GM23248 (cell line): ENCODE measurements at regions not wholly inside any gene's neighbourhood (a gene's known extent, or its start where the extent isn't known, plus 50 kb on each side); places are given as distances from the start of the nearest gene placed in this dataset.

Experiments
- DNase-seq: peaks from one replicate; pipeline ENCODE4 v3.0.0-alpha.2; 2015
- H2AFZ ChIP-seq: fragments of 200-600 bp; sonication (generic); 2 replicates; pipeline ENCODE4 v1.6.1; 2016; ENCODE audit warnings: antibody characterized with exemption
- H3F3A ChIP-seq: fragments of 200-600 bp; sonication (generic); 2 replicates; pipeline ENCODE4 v1.6.1; 2016; ENCODE audit warnings: mild to moderate bottlenecking, antibody characterized with exemption, mixed run types; ENCODE audit not compliant: insufficient read depth
- H3K27ac ChIP-seq: fragments of 200-600 bp; sonication (generic); 2 replicates; pipeline ENCODE4 v1.5.1; 2016; ENCODE audit warnings: mild to moderate bottlenecking
- H3K27me3 ChIP-seq: fragments of 200-600 bp; sonication (generic); replicated peaks from 2 replicates; pipeline ENCODE4 v1.6.1; 2016; ENCODE audit warnings: mild to moderate bottlenecking; ENCODE audit not compliant: insufficient read depth
- H3K36me3 ChIP-seq: fragments of 200-600 bp; sonication (generic); 2 replicates; pipeline ENCODE4 v1.6.1; 2016; ENCODE audit warnings: low read depth, mild to moderate bottlenecking
- H3K4me1 ChIP-seq: fragments of 200-600 bp; sonication (generic); 2 replicates; pipeline ENCODE4 v1.6.1; 2016; ENCODE audit warnings: mild to moderate bottlenecking; ENCODE audit not compliant: insufficient read depth
- H3K4me2 ChIP-seq: fragments of 200-600 bp; sonication (generic); one replicate; pipeline ENCODE4 v1.6.1; 2016; ENCODE audit warnings: mild to moderate bottlenecking; ENCODE audit not compliant: unreplicated experiment
- H3K4me3 ChIP-seq: fragments of 200-600 bp; sonication (generic); 2 replicates; pipeline ENCODE4 v1.5.1; 2016; ENCODE audit warnings: mild to moderate bottlenecking
- H3K79me2 ChIP-seq: fragments of 200-600 bp; sonication (generic); 2 replicates; pipeline ENCODE4 v1.6.1; 2016; ENCODE audit warnings: mild to moderate bottlenecking; ENCODE audit not compliant: insufficient read depth
- H3K9ac ChIP-seq: fragments of 200-600 bp; sonication (generic); 2 replicates; pipeline ENCODE4 v1.6.1; 2016; ENCODE audit warnings: mild to moderate bottlenecking
- H3K9me2 ChIP-seq: fragments of 200-600 bp; sonication (generic); 2 replicates; pipeline ENCODE4 v1.6.1; 2016; ENCODE audit warnings: mixed run types, mild to moderate bottlenecking, moderate library complexity; ENCODE audit not compliant: insufficient read depth
- H3K9me3 ChIP-seq: fragments of 200-600 bp; sonication (generic); one replicate; pipeline ENCODE4 v1.6.1; 2017; ENCODE audit warnings: low read depth
- H4K20me1 ChIP-seq: fragments of 200-600 bp; sonication (generic); 2 replicates; pipeline ENCODE4 v1.6.0; 2016; ENCODE audit not compliant: insufficient read depth
- EZH2 ChIP-seq: fragments of 200-600 bp; sonication (generic); IDR thresholded peaks from 2 replicates; pipeline ENCODE4 v1.6.1; 2018; ENCODE audit warnings: antibody characterized with exemption, mild to moderate bottlenecking; ENCODE audit not compliant: insufficient read depth, poor library complexity, severe bottlenecking
- EZH2phosphoT487 ChIP-seq: fragments of 200-600 bp; sonication (generic); IDR thresholded peaks from 2 replicates; pipeline ENCODE4 v1.6.1; 2018; ENCODE audit warnings: antibody characterized with exemption, moderate library complexity, mild to moderate bottlenecking, low read depth; ENCODE audit not compliant: insufficient read depth
- WGBS, 2 experiments: methylation state at CpG; one replicate each; pipeline ENCODE4 v1.1.6; 2015 to 2017; ENCODE audit warnings: low lambda C conversion rate in 2 of 2, low coverage in 1 of 2; ENCODE audit errors: missing lambda C conversion rate in 2 of 2; 5-methylcytosine and 5-hydroxymethylcytosine counted together
- in situ Hi-C: fragments of 300-500 bp; cut with MboI; formaldehyde crosslinking; loops from 2 replicates; pipeline ENCODE4 v1.15.0; 2020

GRCh38 chr20:16898433-16898832 lies 150.3 kb downstream of the OTOR start:
- DNase-seq: peak; percentile 22
- Histone ChIP-seq H3K36me3 (no peaks in the 10 kb centered on the region), H3K9me3 (no peaks in the 10 kb centered on the region), H3K4me3 (no peak overlapping the region), H4K20me1 (no peaks in the 10 kb centered on the region), H3K4me1 (peaks cover 10% of the 10 kb centered on the region; the same call in 1 of the 2 replicates), H3K79me2 (no peaks in the 10 kb centered on the region), H2AFZ (peak overlapping the region; percentile 38), H3K9ac (no peak overlapping the region), H3F3A (no peaks in the 10 kb centered on the region), H3K9me2 (no peaks in the 10 kb centered on the region), H3K4me2 (peak overlapping the region; percentile 31), H3K27ac (no peak overlapping the region), H3K27me3 (no peaks in the 10 kb centered on the region)
- WGBS, 2 experiments: 28 to 30% methylated on average over 4 of the region's 4 CpGs
- in situ Hi-C loops: no loop called here
- TF ChIP-seq EZH2phosphoT487 (no peak), EZH2 (no peak)

- in situ Hi-C loops: no loop called here
- no peaks in the 10 kb centered on the region for H3K36me3 ChIP-seq
- no peak overlapping the region for H3K4me2 ChIP-seq
- no peak for DNase-seq
- no peak overlapping the region for H3K27ac ChIP-seq
- no peaks in the 10 kb centered on the region for H3K9me2 ChIP-seq
- no peaks in the 10 kb centered on the region for H3K27me3 ChIP-seq
- no peak overlapping the region for H3K4me3 ChIP-seq
- no peaks in the 10 kb centered on the region for H3K79me2 ChIP-seq
- H4K20me1 ChIP-seq: no peaks in the 10 kb centered on the region
- no peak overlapping the region for H2AFZ ChIP-seq
- 64 to 69% methylated on average over 2 of the region's 2 CpGs for WGBS, 2 experiments
- peaks cover 8% of the 10 kb centered on the region; the same call in 1 of the 2 replicates for H3K4me1 ChIP-seq
- H3K9me3 ChIP-seq: no peaks in the 10 kb centered on the region
- TF ChIP-seq EZH2phosphoT487 (no peak), EZH2 (no peak)
- H3K9ac ChIP-seq: no peak overlapping the region
- no peaks in the 10 kb centered on the region for H3F3A ChIP-seq
Measured at GRCh38 chr20:16902662-16903061, 154.5 kb downstream of the OTOR start.

GRCh38 chr20:16904751-16905150 lies 156.6 kb downstream of the OTOR start:
- TF ChIP-seq EZH2: no peak
- no peak for TF ChIP-seq EZH2phosphoT487

GRCh38 chr20:16914277-16914676 lies 166.1 kb downstream of the OTOR start:
- WGBS, 2 experiments: 0 to 6% methylated on average over 1 of the region's 1 CpG
- Histone ChIP-seq H3K27ac (no peak overlapping the region), H3K9me3 (no peaks in the 10 kb centered on the region), H3K4me2 (no peak overlapping the region), H3F3A (no peaks in the 10 kb centered on the region), H3K4me3 (no peak overlapping the region), H3K79me2 (no peaks in the 10 kb centered on the region), H4K20me1 (no peaks in the 10 kb centered on the region), H3K9ac (no peak overlapping the region), H3K4me1 (no peaks in the 10 kb centered on the region), H3K27me3 (no peaks in the 10 kb centered on the region), H2AFZ (no peak overlapping the region), H3K9me2 (no peaks in the 10 kb centered on the region), H3K36me3 (no peaks in the 10 kb centered on the region)
- no peak for DNase-seq
- in situ Hi-C loops: no loop called here
- TF ChIP-seq EZH2phosphoT487: no peak
- no peak for TF ChIP-seq EZH2

More at GRCh38 chr20:16904751-16905150, 156.6 kb downstream of the OTOR start:
- no peaks in the 10 kb centered on the region for H3K9me2 ChIP-seq
- H2AFZ ChIP-seq: no peak overlapping the region
- H3K27ac ChIP-seq: no peak overlapping the region
- H3K4me2 ChIP-seq: no peak overlapping the region
- no peaks in the 10 kb centered on the region for H3K27me3 ChIP-seq
- no peak overlapping the region for H3K9ac ChIP-seq
- H3K79me2 ChIP-seq: no peaks in the 10 kb centered on the region
- no peaks in the 10 kb centered on the region for H3K9me3 ChIP-seq
- H4K20me1 ChIP-seq: no peaks in the 10 kb centered on the region
- H3K4me3 ChIP-seq: no peak overlapping the region
- no peak for DNase-seq
- H3K36me3 ChIP-seq: no peaks in the 10 kb centered on the region
- in situ Hi-C loops: no loop called here
- WGBS, 2 experiments: 18 to 20% methylated on average over 5 of the region's 5 CpGs
- no peaks in the 10 kb centered on the region for H3F3A ChIP-seq
- H3K4me1 ChIP-seq: no peaks in the 10 kb centered on the region

DNA sequence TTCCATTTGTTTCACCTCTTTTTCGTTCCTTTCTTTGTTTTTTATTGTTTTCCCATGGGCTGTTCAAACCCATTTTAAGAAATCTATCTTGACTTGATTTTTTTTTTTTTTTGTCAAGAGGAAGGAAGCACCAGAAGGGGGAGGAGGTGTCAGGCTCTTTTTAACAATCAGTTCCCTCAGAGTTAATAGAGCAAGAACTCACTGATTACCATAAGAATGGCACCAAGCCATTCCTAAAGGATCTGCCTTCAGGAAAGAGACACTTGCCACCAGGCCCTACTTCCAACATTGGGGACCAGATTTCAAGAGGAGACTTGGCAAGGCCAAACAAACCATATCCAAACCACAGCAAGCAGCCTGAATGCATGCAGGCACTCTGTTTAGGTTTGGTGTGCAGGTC lies 168.0 kb downstream of the OTOR start:
- H3K79me2 ChIP-seq: no peaks in the 10 kb centered on the region
- H3K27ac ChIP-seq: no peak overlapping the region
- in situ Hi-C loops: no loop called here
- no peaks in the 10 kb centered on the region for H3K36me3 ChIP-seq
- H3F3A ChIP-seq: no peaks in the 10 kb centered on the region
- no peak for DNase-seq
- no peak overlapping the region for H3K4me3 ChIP-seq
- H3K9me3 ChIP-seq: no peaks in the 10 kb centered on the region
- H4K20me1 ChIP-seq: no peaks in the 10 kb centered on the region
- WGBS, 2 experiments: 0 to 3% methylated on average over 1 of the region's 1 CpG
- no peaks in the 10 kb centered on the region for H3K9me2 ChIP-seq
- H3K27me3 ChIP-seq: no peaks in the 10 kb centered on the region
- H3K4me2 ChIP-seq: no peak overlapping the region
- TF ChIP-seq EZH2 (no peak), EZH2phosphoT487 (no peak)
- H2AFZ ChIP-seq: no peak overlapping the region
- no peaks in the 10 kb centered on the region for H3K4me1 ChIP-seq
- no peak overlapping the region for H3K9ac ChIP-seq
